ENCODE measurements at regions not wholly inside any gene's neighbourhood (a gene's known extent, or its start where the extent isn't known, plus 50 kb on each side); places are given as distances from the start of the nearest gene placed in this dataset.

- Histone ChIP-seq H3K9me3 (no peaks in the 10 kb centered on the region), H3K36me3 (no peaks in the 10 kb centered on the region), H3K4me1 (no peaks in the 10 kb centered on the region), H3K27ac (no peak overlapping the region), H3K4me3 (no peak overlapping the region), H3K27me3 (no peaks in the 10 kb centered on the region)
- TF ChIP-seq CTCF (IDR thresholded peaks at IDR 0.05) (no peak), POLR2A (IDR thresholded peaks at IDR 0.05) (no peak)
- intact Hi-C loops (cut with DNase I; ENCODE audit: low total_unique reads) = no loop called here
- no peak for DNase-seq
Measured at GRCh38 chr7:18145160-18145559, 117.5 kb upstream of the PRPS1L1 start.

- Histone ChIP-seq H3K27me3 (no peaks in the 10 kb centered on the region), H3K4me1 (no peaks in the 10 kb centered on the region), H3K4me3 (no peak overlapping the region), H3K9me3 (no peaks in the 10 kb centered on the region), H3K36me3 (no peaks in the 10 kb centered on the region), H3K27ac (no peak overlapping the region)
- intact Hi-C loops (cut with DNase I; ENCODE audit: low total_unique reads) = no loop called here
- TF ChIP-seq POLR2A (IDR thresholded peaks at IDR 0.05) (no peak), CTCF (IDR thresholded peaks at IDR 0.05) (no peak)
- DNase-seq = no peak
Measured at GRCh38 chr7:18151422-18151821, 123.8 kb upstream of the PRPS1L1 start.

- no peak for TF ChIP-seq CTCF (IDR thresholded peaks at IDR 0.05)
- no peak for TF ChIP-seq POLR2A (IDR thresholded peaks at IDR 0.05)
Measured at GRCh38 chr7:18153183-18153748, 125.6 kb upstream of the PRPS1L1 start.

GRCh38 chr7:18154726-18155125, 127.1 kb upstream of the PRPS1L1 start:
- Histone ChIP-seq H3K9me3 (no peaks in the 10 kb centered on the region), H3K4me1 (no peaks in the 10 kb centered on the region), H3K27me3 (no peaks in the 10 kb centered on the region), H3K36me3 (no peaks in the 10 kb centered on the region), H3K27ac (no peak overlapping the region), H3K4me3 (no peak overlapping the region)
- no peak for DNase-seq
- intact Hi-C loops (cut with DNase I; ENCODE audit: low total_unique reads) = no loop called here
- TF ChIP-seq CTCF (IDR thresholded peaks at IDR 0.05) (no peak), POLR2A (IDR thresholded peaks at IDR 0.05) (no peak)

More at GRCh38 chr7:18153183-18153748, 125.6 kb upstream of the PRPS1L1 start:
- no peaks in the 10 kb centered on the region for H3K4me1 ChIP-seq
- no peaks in the 10 kb centered on the region for H3K27me3 ChIP-seq
- H3K36me3 ChIP-seq = no peaks in the 10 kb centered on the region
- DNase-seq = no peak
- no peak overlapping the region for H3K27ac ChIP-seq
- no peaks in the 10 kb centered on the region for H3K9me3 ChIP-seq
- H3K4me3 ChIP-seq = no peak overlapping the region
- intact Hi-C loops (cut with DNase I; ENCODE audit: low total_unique reads) = no loop called here

GRCh38 chr7:18157233-18157632, 129.6 kb upstream of the PRPS1L1 start:
- H3K27me3 ChIP-seq = no peaks in the 10 kb centered on the region
- H3K9me3 ChIP-seq = no peaks in the 10 kb centered on the region
- TF ChIP-seq POLR2A (IDR thresholded peaks at IDR 0.05) = no peak
- TF ChIP-seq CTCF (IDR thresholded peaks at IDR 0.05) = no peak
- no peak overlapping the region for H3K27ac ChIP-seq
- H3K36me3 ChIP-seq = no peaks in the 10 kb centered on the region
- H3K4me3 ChIP-seq = no peak overlapping the region
- H3K4me1 ChIP-seq = no peaks in the 10 kb centered on the region
- DNase-seq = no peak
- intact Hi-C loops (cut with DNase I; ENCODE audit: low total_unique reads) = no loop called here
